CD4-positive, CD25-positive, alpha-beta regulatory T cell (primary cell): ENCODE measurements at regions not wholly inside any gene's neighbourhood (a gene's known extent, or its start where the extent isn't known, plus 50 kb on each side); places are given as distances from the start of the nearest gene placed in this dataset.

Source experiments
- ATAC-seq, 2 donors: fragments of 150-1000 bp; cut with Tn5 transposase; one replicate each; pipeline ENCODE4 v1.10.0; 2021; ENCODE audit warnings: low read depth in 2 of 2, moderate number of reproducible peaks in 2 of 2, moderate library complexity in 1 of 2
- DNase-seq, 3 donors: peaks; one replicate each; pipeline versions ENCODE4 v3.0.0 to v3.0.0-alpha.2; 2012 to 2022; ENCODE audit warnings: mixed read lengths in 1 of 3
- H3K27ac ChIP-seq: one replicate; pipeline ENCODE4 v1.7.0; 2013; ENCODE audit warnings: mild to moderate bottlenecking, low read length; ENCODE audit not compliant: insufficient read depth, poor library complexity, severe bottlenecking
- H3K27me3 ChIP-seq: one replicate; pipeline ENCODE4 v1.7.0; 2013; ENCODE audit warnings: low read length; ENCODE audit not compliant: control insufficient read depth, insufficient read depth
- H3K36me3 ChIP-seq: one replicate; pipeline ENCODE4 v1.7.0; 2013; ENCODE audit warnings: mild to moderate bottlenecking, low read length, moderate library complexity; ENCODE audit not compliant: control insufficient read depth, insufficient read depth
- H3K4me1 ChIP-seq: 2 replicates; pipeline ENCODE4 v1.7.0; 2013; ENCODE audit warnings: mild to moderate bottlenecking, low read length; ENCODE audit not compliant: insufficient read depth, control insufficient read depth, poor library complexity, severe bottlenecking
- H3K4me3 ChIP-seq: one replicate; pipeline ENCODE4 v1.7.0; 2013; ENCODE audit warnings: low read depth, mild to moderate bottlenecking, low read length, moderate library complexity
- H3K9me3 ChIP-seq, 2 experiments: 1 replicate in 1 of 2; 2 replicates in 1 of 2; pipeline ENCODE4 v1.7.0; 2013; ENCODE audit warnings: low read length in 2 of 2, mild to moderate bottlenecking in 1 of 2, moderate library complexity in 1 of 2; ENCODE audit not compliant: control insufficient read depth in 2 of 2
- H3K27ac Mint-ChIP-seq, 3 donors: one replicate each; pipeline ENCODE4 v1.8.0; 2020 to 2022; ENCODE audit warnings: mild to moderate bottlenecking in 3 of 3, mixed read lengths in 3 of 3, moderate library complexity in 2 of 3
- H3K27me3 Mint-ChIP-seq: one replicate; pipeline ENCODE4 v1.8.0; 2022; ENCODE audit warnings: mild to moderate bottlenecking, mixed read lengths
- H3K36me3 Mint-ChIP-seq: one replicate; pipeline ENCODE4 v1.8.0; 2020; ENCODE audit warnings: mixed read lengths
- H3K4me1 Mint-ChIP-seq, 4 donors: one replicate each; pipeline ENCODE4 v1.8.0; 2020 to 2022; ENCODE audit warnings: mixed read lengths in 4 of 4, mild to moderate bottlenecking in 1 of 4
- H3K4me3 Mint-ChIP-seq, 4 donors: one replicate each; pipeline ENCODE4 v1.8.0; 2020 to 2022; ENCODE audit warnings: mild to moderate bottlenecking in 4 of 4, mixed read lengths in 4 of 4, moderate library complexity in 3 of 4
- H3K9me3 Mint-ChIP-seq, 7 donors: one replicate each; pipeline ENCODE4 v1.8.0; 2020 to 2022; ENCODE audit warnings: mixed read lengths in 7 of 7, mild to moderate bottlenecking in 3 of 7, moderate library complexity in 2 of 7

- no peaks in the 10 kb centered on the region for H3K4me1 ChIP-seq
- no peaks in the 10 kb centered on the region for H3K9me3 Mint-ChIP-seq
- DNase-seq (peak in 2 of 3 donors; percentile 16 to 24), ATAC-seq (peak; percentile 74 to 86)
- peaks cover 0 to 9% (median 5%) of the 10 kb centered on the region in 4 donors for H3K4me1 Mint-ChIP-seq
- H3K4me3 Mint-ChIP-seq, result no peak overlapping the region
- H3K27me3 Mint-ChIP-seq, result peaks cover 9% of the 10 kb centered on the region
- no peak overlapping the region for H3K27ac ChIP-seq
- no peak overlapping the region for H3K4me3 ChIP-seq
- peaks cover 4% of the 10 kb centered on the region for H3K36me3 Mint-ChIP-seq
- no peaks in the 10 kb centered on the region for H3K36me3 ChIP-seq
- no peaks in the 10 kb centered on the region for H3K27me3 ChIP-seq
- peak overlapping the region in 2 of 3 donors; percentile 22 to 33 for H3K27ac Mint-ChIP-seq
- no peaks in the 10 kb centered on the region for H3K9me3 ChIP-seq
These were observed 50.6 kb upstream of the LYST start for GRCh38 chr1:235917267-235917811.
